ENCODE measurements at regions not wholly inside any gene's neighbourhood (a gene's known extent, or its start where the extent isn't known, plus 50 kb on each side); places are given as distances from the start of the nearest gene placed in this dataset.
"Not testable (repeated sequence)": the region's sequence is repeated elsewhere in the genome, so short reads cannot be mapped to it uniquely, and the experiment has no call there.

GRCh38 chr3:75840160-75840559 lies 54.8 kb upstream of the ZNF717 start:
- DNase-seq (ENCODE audit: low read depth), result peak; percentile 7

GRCh38 chr3:75850301-75851008 lies 65.1 kb upstream of the ZNF717 start:
- DNase-seq (ENCODE audit: low read depth), result not testable (repeated sequence)

GRCh38 chr3:75863130-75863529 lies 77.8 kb upstream of the ZNF717 start:
- DNase-seq (ENCODE audit: low read depth), result no peak

- DNase-seq (ENCODE audit: low read depth), result no peak
These were observed 78.5 kb upstream of the ZNF717 start for GRCh38 chr3:75863878-75864277.

- DNase-seq (ENCODE audit: low read depth), result not testable (repeated sequence)
These were observed 98.4 kb upstream of the ZNF717 start for GRCh38 chr3:75883719-75884118.

- DNase-seq (ENCODE audit: low read depth), result peak; percentile 4
These were observed 101.7 kb upstream of the ZNF717 start for GRCh38 chr3:75886971-75887526.

- no peak for DNase-seq (ENCODE audit: low read depth)
These were observed 108.9 kb upstream of the ZNF717 start for GRCh38 chr3:75894234-75894633.

GRCh38 chr3:75896265-75896664 lies 110.9 kb upstream of the ZNF717 start:
- no peak for DNase-seq (ENCODE audit: low read depth)

- not testable (repeated sequence) for DNase-seq (ENCODE audit: low read depth)
These were observed 116.1 kb upstream of the ZNF717 start for GRCh38 chr3:75901446-75901845.

GRCh38 chr3:75906555-75907112 lies 121.3 kb upstream of the ZNF717 start:
- no peak for DNase-seq (ENCODE audit: low read depth)

GRCh38 chr3:75913800-75914350 lies 128.5 kb upstream of the ZNF717 start:
- no peak for DNase-seq (ENCODE audit: low read depth)

- not testable (repeated sequence) for DNase-seq (ENCODE audit: low read depth)
These were observed 129.4 kb upstream of the ZNF717 start for GRCh38 chr3:75914741-75915140.

GRCh38 chr3:75938921-75939320 lies 153.6 kb upstream of the ZNF717 start:
- DNase-seq (ENCODE audit: low read depth), result no peak

- no peak for DNase-seq (ENCODE audit: low read depth)
These were observed 166.6 kb upstream of the ZNF717 start for GRCh38 chr3:75951941-75952340.

- DNase-seq (ENCODE audit: low read depth), result not testable (repeated sequence)
These were observed 174.7 kb upstream of the ZNF717 start for GRCh38 chr3:75960031-75960430.

- not testable (repeated sequence) for DNase-seq (ENCODE audit: low read depth)
These were observed 176.7 kb upstream of the ZNF717 start for GRCh38 chr3:75962054-75962453.

GRCh38 chr3:75967071-75967470 lies 181.7 kb upstream of the ZNF717 start:
- DNase-seq (ENCODE audit: low read depth), result no peak

GRCh38 chr3:75978686-75979085 lies 193.3 kb upstream of the ZNF717 start:
- no peak for DNase-seq (ENCODE audit: low read depth)

- no peak for DNase-seq (ENCODE audit: low read depth)
These were observed 196.1 kb upstream of the ZNF717 start for GRCh38 chr3:75981401-75981800.

- DNase-seq (ENCODE audit: low read depth), result no peak
These were observed 196.8 kb upstream of the ZNF717 start for GRCh38 chr3:75982151-75982550.

- no peak for DNase-seq (ENCODE audit: low read depth)
These were observed 197.8 kb upstream of the ZNF717 start for GRCh38 chr3:75983111-75983510.

GRCh38 chr3:75983609-75984290 lies 198.4 kb upstream of the ZNF717 start:
- DNase-seq (ENCODE audit: low read depth), result no peak

- DNase-seq (ENCODE audit: low read depth), result no peak
These were observed 200.1 kb upstream of the ZNF717 start for GRCh38 chr3:75985432-75985831.

Measured in EH (cell line).